PC-9 (cell line): ENCODE measurements at regions not wholly inside any gene's neighbourhood (a gene's known extent, or its start where the extent isn't known, plus 50 kb on each side); places are given as distances from the start of the nearest gene placed in this dataset.

Experiments used
- BruUV-seq: library from RNA; stranded (reverse); fragments of 400-500 nt; replicated peaks from 2 replicates; lab custom pipeline; 2021; lab: Mats Ljungman, UMichigan
- CTCF ChIA-PET: fragments of 300-600 bp; sonication (Branson Sonifier 250); formaldehyde crosslinking; loops from one replicate; lab custom pipeline; 2022; ENCODE audit warnings: antibody characterized with exemption; lab: Charles Lee
- POLR2A ChIA-PET: fragments of 300-600 bp; sonication (Branson Sonifier 250); formaldehyde crosslinking; loops from one replicate; lab custom pipeline; 2022; ENCODE audit warnings: antibody characterized with exemption; ENCODE audit not compliant: unreplicated experiment; lab: Charles Lee
- DNase-seq, 2 experiments: peaks; one replicate each; pipeline versions ENCODE4 v3.0.0 to v3.0.0-alpha.2; 2015 to 2022; ENCODE audit warnings: mixed read lengths in 1 of 2
- H2AFZ ChIP-seq: fragments of 200-600 bp; sonication (generic); 2 replicates; pipeline ENCODE4 v1.8.1; 2017; ENCODE audit warnings: antibody characterized with exemption
- H3F3A ChIP-seq: fragments of 200-600 bp; sonication (generic); 2 replicates; pipeline ENCODE4 v1.8.1; 2017; ENCODE audit warnings: antibody characterized with exemption, mild to moderate bottlenecking, low read depth; ENCODE audit not compliant: insufficient read depth
- H3K27ac ChIP-seq: fragments of 200-600 bp; sonication (generic); 2 replicates; pipeline ENCODE4 v1.6.1; 2016; ENCODE audit warnings: mixed run types
- H3K27me3 ChIP-seq: fragments of 200-600 bp; sonication (generic); 2 replicates; pipeline ENCODE4 v1.6.1; 2016; ENCODE audit warnings: low read depth, mixed run types; ENCODE audit not compliant: insufficient read depth
- H3K36me3 ChIP-seq: fragments of 200-600 bp; sonication (generic); 2 replicates; pipeline ENCODE4 v1.6.1; 2016; ENCODE audit warnings: low read depth, mixed run types
- H3K4me1 ChIP-seq: fragments of 200-600 bp; sonication (generic); replicated peaks from 2 replicates; pipeline ENCODE4 v1.6.1; 2016; ENCODE audit warnings: mixed run types; ENCODE audit not compliant: insufficient read depth
- H3K4me2 ChIP-seq: fragments of 200-600 bp; sonication (generic); 2 replicates; pipeline ENCODE4 v1.6.1; 2017; ENCODE audit warnings: mixed run types
- H3K4me3 ChIP-seq: fragments of 200-600 bp; sonication (generic); 2 replicates; pipeline ENCODE4 v1.6.1; 2016; ENCODE audit warnings: mixed run types
- H3K79me2 ChIP-seq: fragments of 200-600 bp; sonication (generic); 2 replicates; pipeline ENCODE4 v1.6.1; 2017; ENCODE audit warnings: low read depth, mixed run types
- H3K9me2 ChIP-seq: fragments of 200-600 bp; sonication (generic); 2 replicates; pipeline ENCODE4 v1.8.1; 2017; ENCODE audit warnings: mild to moderate bottlenecking; ENCODE audit not compliant: insufficient read depth
- H3K9me3 ChIP-seq: fragments of 200-600 bp; sonication (generic); 2 replicates; pipeline ENCODE4 v1.8.1; 2016; ENCODE audit warnings: low read depth; ENCODE audit not compliant: insufficient read depth
- H4K20me1 ChIP-seq: fragments of 200-600 bp; sonication (generic); 2 replicates; pipeline ENCODE4 v1.8.1; 2017; ENCODE audit not compliant: insufficient read depth
- EZH2 ChIP-seq: fragments of 200-600 bp; sonication (generic); IDR thresholded peaks from 2 replicates; pipeline ENCODE4 v1.8.0; 2017; ENCODE audit warnings: antibody characterized with exemption, low read depth
- intact Hi-C: fragments of 100-400 bp; cut with micrococcal nuclease; formaldehyde crosslinking; loops from one replicate; pipeline ENCODE4 v1.10.0; 2022; ENCODE audit not compliant: unreplicated experiment
- TF ChIP-seq, protein P1 (sequence below): fragments of 200-600 bp; sonication (generic); conservative IDR thresholded peaks from 2 replicates; pipeline ENCODE4 v1.6.1; 2017; ENCODE audit warnings: mixed run types, antibody characterized with exemption, mild to moderate bottlenecking, moderate library complexity

DNA sequence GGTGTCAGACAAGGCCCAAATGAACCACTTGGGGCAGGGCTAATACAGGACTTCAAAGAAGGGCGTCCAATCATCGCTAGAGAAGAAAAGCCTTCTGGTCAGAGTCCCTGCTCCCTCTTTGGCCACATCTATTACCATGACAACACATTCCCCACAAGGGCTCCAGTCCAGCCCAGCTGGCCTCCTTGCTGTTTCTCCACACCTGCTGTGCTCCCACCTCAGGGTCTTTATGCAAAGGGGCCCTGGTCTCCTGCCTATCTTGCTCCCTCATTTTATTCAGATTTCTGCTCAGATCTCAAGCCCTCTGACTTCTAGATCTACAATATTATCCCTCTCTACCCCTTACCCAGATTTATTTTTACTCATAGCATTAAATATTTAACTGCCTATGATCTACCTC, 58.0 kb upstream of the KIRREL3 start:
- Histone ChIP-seq H3K27me3 (peaks cover 21% of the 10 kb centered on the region; the same call in 1 of the 2 replicates), H4K20me1 (no peaks in the 10 kb centered on the region), H3K36me3 (no peaks in the 10 kb centered on the region), H3K79me2 (no peaks in the 10 kb centered on the region), H3K4me3 (no peak overlapping the region), H3F3A (no peaks in the 10 kb centered on the region), H3K4me1 (no peaks in the 10 kb centered on the region), H2AFZ (no peak overlapping the region), H3K9me2 (no peaks in the 10 kb centered on the region), H3K27ac (no peak overlapping the region), H3K9me3 (no peaks in the 10 kb centered on the region), H3K4me2 (no peak overlapping the region)
- TF ChIP-seq, protein P1, sequence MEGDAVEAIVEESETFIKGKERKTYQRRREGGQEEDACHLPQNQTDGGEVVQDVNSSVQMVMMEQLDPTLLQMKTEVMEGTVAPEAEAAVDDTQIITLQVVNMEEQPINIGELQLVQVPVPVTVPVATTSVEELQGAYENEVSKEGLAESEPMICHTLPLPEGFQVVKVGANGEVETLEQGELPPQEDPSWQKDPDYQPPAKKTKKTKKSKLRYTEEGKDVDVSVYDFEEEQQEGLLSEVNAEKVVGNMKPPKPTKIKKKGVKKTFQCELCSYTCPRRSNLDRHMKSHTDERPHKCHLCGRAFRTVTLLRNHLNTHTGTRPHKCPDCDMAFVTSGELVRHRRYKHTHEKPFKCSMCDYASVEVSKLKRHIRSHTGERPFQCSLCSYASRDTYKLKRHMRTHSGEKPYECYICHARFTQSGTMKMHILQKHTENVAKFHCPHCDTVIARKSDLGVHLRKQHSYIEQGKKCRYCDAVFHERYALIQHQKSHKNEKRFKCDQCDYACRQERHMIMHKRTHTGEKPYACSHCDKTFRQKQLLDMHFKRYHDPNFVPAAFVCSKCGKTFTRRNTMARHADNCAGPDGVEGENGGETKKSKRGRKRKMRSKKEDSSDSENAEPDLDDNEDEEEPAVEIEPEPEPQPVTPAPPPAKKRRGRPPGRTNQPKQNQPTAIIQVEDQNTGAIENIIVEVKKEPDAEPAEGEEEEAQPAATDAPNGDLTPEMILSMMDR = no peak
- TF ChIP-seq EZH2 = no peak
- POLR2A ChIA-PET = no interaction called here
- no TSS peak for BruUV-seq
- no peak for DNase-seq
- CTCF ChIA-PET = no interaction called here
- intact Hi-C loops = no loop called here

DNA sequence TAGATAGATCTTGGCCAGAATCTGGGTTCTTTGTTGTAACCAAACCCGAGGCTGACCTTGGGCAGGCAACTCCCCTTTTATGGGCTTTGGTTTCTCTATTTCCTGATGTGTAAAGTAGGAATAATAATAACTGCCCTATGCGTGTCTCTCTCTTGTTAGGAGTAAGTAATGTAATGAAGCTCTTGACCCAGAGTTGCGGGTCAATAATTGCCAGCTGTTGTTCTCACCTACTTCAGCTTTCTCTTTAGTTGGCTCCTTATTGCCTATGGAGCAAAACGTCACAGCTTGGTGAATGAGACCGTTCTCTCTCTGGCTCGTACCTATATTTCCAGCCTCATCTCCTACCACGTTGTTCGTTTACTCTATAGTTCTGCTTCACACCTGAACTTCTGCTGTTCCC, 56.6 kb upstream of the KIRREL3 start:
- DNase-seq = no peak
- Histone ChIP-seq H2AFZ (no peak overlapping the region), H3K79me2 (no peaks in the 10 kb centered on the region), H3K36me3 (no peaks in the 10 kb centered on the region), H3K9me2 (no peaks in the 10 kb centered on the region), H3K27me3 (peaks cover 20% of the 10 kb centered on the region; the same call in 1 of the 2 replicates), H3K4me1 (no peaks in the 10 kb centered on the region), H3K27ac (no peak overlapping the region), H3K4me2 (no peak overlapping the region), H3F3A (no peaks in the 10 kb centered on the region), H4K20me1 (no peaks in the 10 kb centered on the region), H3K4me3 (no peak overlapping the region), H3K9me3 (no peaks in the 10 kb centered on the region)
- intact Hi-C loops = no loop called here
- ChIA-PET POLR2A (no interaction called here), CTCF (no interaction called here)
- BruUV-seq = no TSS peak
- TF ChIP-seq, protein P1 = no peak
- no peak for TF ChIP-seq EZH2

DNA sequence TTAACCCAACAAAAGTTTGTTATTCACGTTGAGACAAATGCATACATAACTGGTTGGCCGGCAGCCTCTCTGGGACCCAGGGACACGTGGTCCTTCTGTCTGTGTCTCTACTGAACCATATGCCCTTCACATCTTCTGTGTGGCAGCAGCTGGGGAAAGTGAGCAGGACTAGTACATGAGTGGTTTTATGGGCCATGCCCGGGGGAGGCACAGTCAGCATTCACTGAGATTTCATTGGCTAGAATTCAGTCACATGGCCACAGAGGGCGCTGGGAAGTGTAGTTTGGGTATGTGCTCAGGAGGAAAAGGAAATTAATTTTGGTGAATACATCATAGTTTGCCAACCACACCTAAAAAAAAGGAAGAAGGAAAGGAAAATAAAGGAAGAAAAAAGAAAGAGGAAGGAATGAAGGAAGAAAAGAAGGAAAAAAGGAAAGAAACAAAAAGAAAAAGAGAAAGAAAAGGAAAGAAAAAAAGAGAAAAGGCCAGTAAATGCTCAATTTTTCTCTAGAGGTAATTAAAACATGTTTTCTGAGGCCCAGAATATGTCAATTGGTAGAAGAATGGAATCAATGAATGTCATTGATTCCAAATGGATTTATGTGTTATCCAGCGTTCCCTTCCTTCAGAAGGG, 55.9 kb upstream of the KIRREL3 start:
- Histone ChIP-seq H3K79me2 (no peaks in the 10 kb centered on the region), H3K9me3 (no peaks in the 10 kb centered on the region), H3K4me1 (no peaks in the 10 kb centered on the region), H3K4me3 (no peak overlapping the region), H4K20me1 (no peaks in the 10 kb centered on the region), H3K27me3 (peaks cover 13% of the 10 kb centered on the region; the same call in 1 of the 2 replicates), H2AFZ (no peak overlapping the region), H3K36me3 (no peaks in the 10 kb centered on the region), H3K27ac (no peak overlapping the region), H3F3A (no peaks in the 10 kb centered on the region), H3K4me2 (no peak overlapping the region), H3K9me2 (no peaks in the 10 kb centered on the region)
- TF ChIP-seq, protein P1 = no peak
- no peak for TF ChIP-seq EZH2
- DNase-seq = no peak
- no TSS peak for BruUV-seq
- intact Hi-C loops = no loop called here
- ChIA-PET CTCF (no interaction called here), POLR2A (no interaction called here)
